GM23338 (cell line): ENCODE measurements at regions not wholly inside any gene's neighbourhood (a gene's known extent, or its start where the extent isn't known, plus 50 kb on each side); places are given as distances from the start of the nearest gene placed in this dataset.

ENCODE experiments used
- CREB1 ChIP-seq: fragments of 250-450 bp; sonication (Bioruptor Pico); IDR thresholded peaks from 2 replicates; pipeline ENCODE4 v1.5.0; 2020; ENCODE audit warnings: low read depth, mild to moderate bottlenecking, moderate library complexity
- EZH2 ChIP-seq: fragments of 200-600 bp; sonication (generic); IDR thresholded peaks from one replicate; pipeline ENCODE4 v1.8.0; 2017; ENCODE audit warnings: antibody characterized with exemption, mild to moderate bottlenecking, low read depth; ENCODE audit not compliant: unreplicated experiment
- EZH2phosphoT487 ChIP-seq: fragments of 200-600 bp; sonication (generic); IDR thresholded peaks from one replicate; pipeline ENCODE4 v1.8.1; 2018; ENCODE audit warnings: antibody characterized with exemption; ENCODE audit not compliant: unreplicated experiment
- JUNB ChIP-seq: IDR thresholded peaks from one replicate; pipeline ENCODE4 v1.6.1; 2016; ENCODE audit warnings: antibody characterized with exemption; ENCODE audit not compliant: unreplicated experiment
- NANOG ChIP-seq: IDR thresholded peaks from 2 replicates; pipeline ENCODE4 v1.6.1; 2016; ENCODE audit warnings: antibody characterized with exemption, borderline replicate concordance
- POLR2AphosphoS5 ChIP-seq: IDR thresholded peaks from 2 replicates; pipeline ENCODE4 v1.6.1; 2016; ENCODE audit warnings: antibody characterized with exemption, low read depth
- REST ChIP-seq: IDR thresholded peaks from one replicate; pipeline ENCODE4 v1.6.1; 2018; ENCODE audit warnings: antibody characterized with exemption; ENCODE audit not compliant: unreplicated experiment
- STAT1 ChIP-seq: IDR thresholded peaks from one replicate; pipeline ENCODE4 v1.6.1; 2016; ENCODE audit warnings: antibody characterized with exemption; ENCODE audit not compliant: unreplicated experiment
- ZNF462 ChIP-seq: fragments of 250-450 bp; sonication (Bioruptor Pico); IDR thresholded peaks from 2 replicates; pipeline ENCODE4 v1.5.0; 2020; ENCODE audit warnings: mild to moderate bottlenecking, moderate library complexity
- TF ChIP-seq, protein P1 (sequence below), 2 experiments: fragments of 200-600 bp in 1 of 2; sonication (generic) in 1 of 2; conservative IDR thresholded peaks; 2 replicates each; pipeline versions ENCODE4 v1.5.1 to v1.6.1; 2016 to 2017; ENCODE audit warnings: antibody characterized with exemption in 2 of 2, low read depth in 2 of 2, mild to moderate bottlenecking in 2 of 2, moderate library complexity in 1 of 2
- TF ChIP-seq, protein P2 (sequence below): IDR thresholded peaks from 2 replicates; pipeline ENCODE4 v1.6.1; 2016; ENCODE audit warnings: antibody characterized with exemption

GRCh38 chr7:138248609-138249008 is 172.3 kb downstream of the AKR1D1 start:
- TF ChIP-seq, protein P1, sequence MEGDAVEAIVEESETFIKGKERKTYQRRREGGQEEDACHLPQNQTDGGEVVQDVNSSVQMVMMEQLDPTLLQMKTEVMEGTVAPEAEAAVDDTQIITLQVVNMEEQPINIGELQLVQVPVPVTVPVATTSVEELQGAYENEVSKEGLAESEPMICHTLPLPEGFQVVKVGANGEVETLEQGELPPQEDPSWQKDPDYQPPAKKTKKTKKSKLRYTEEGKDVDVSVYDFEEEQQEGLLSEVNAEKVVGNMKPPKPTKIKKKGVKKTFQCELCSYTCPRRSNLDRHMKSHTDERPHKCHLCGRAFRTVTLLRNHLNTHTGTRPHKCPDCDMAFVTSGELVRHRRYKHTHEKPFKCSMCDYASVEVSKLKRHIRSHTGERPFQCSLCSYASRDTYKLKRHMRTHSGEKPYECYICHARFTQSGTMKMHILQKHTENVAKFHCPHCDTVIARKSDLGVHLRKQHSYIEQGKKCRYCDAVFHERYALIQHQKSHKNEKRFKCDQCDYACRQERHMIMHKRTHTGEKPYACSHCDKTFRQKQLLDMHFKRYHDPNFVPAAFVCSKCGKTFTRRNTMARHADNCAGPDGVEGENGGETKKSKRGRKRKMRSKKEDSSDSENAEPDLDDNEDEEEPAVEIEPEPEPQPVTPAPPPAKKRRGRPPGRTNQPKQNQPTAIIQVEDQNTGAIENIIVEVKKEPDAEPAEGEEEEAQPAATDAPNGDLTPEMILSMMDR (conservative IDR thresholded peaks at IDR 0.05; ENCODE audit: low read depth in 2 of 2) = no peak
- TF ChIP-seq POLR2AphosphoS5 (no peak), EZH2 (no peak), EZH2phosphoT487 (no peak), CREB1 (CRISPR knock-in tag) (no peak), REST (no peak), NANOG (no peak), JUNB (no peak), STAT1 (no peak), ZNF462 (CRISPR knock-in tag) (no peak)
- TF ChIP-seq, protein P2, sequence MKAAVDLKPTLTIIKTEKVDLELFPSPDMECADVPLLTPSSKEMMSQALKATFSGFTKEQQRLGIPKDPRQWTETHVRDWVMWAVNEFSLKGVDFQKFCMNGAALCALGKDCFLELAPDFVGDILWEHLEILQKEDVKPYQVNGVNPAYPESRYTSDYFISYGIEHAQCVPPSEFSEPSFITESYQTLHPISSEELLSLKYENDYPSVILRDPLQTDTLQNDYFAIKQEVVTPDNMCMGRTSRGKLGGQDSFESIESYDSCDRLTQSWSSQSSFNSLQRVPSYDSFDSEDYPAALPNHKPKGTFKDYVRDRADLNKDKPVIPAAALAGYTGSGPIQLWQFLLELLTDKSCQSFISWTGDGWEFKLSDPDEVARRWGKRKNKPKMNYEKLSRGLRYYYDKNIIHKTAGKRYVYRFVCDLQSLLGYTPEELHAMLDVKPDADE = no peak
